KMS-11 (cell line): ENCODE measurements at regions not wholly inside any gene's neighbourhood (a gene's known extent, or its start where the extent isn't known, plus 50 kb on each side); places are given as distances from the start of the nearest gene placed in this dataset.
A peak's percentile ranks its signal among the peaks of the same experiment; 100 is the strongest.

ENCODE experiments used
- H2AFZ ChIP-seq: fragments of 200-600 bp; sonication (generic); 2 replicates; pipeline ENCODE4 v1.6.1; 2016; ENCODE audit warnings: antibody characterized with exemption, mixed run types, low read depth
- H3K27ac ChIP-seq: fragments of 200-600 bp; sonication (generic); 2 replicates; pipeline ENCODE4 v1.6.1; 2016; ENCODE audit warnings: mild to moderate bottlenecking, mixed run types
- H3K27me3 ChIP-seq: fragments of 200-600 bp; sonication (generic); 2 replicates; pipeline ENCODE4 v1.6.1; 2017; ENCODE audit warnings: mild to moderate bottlenecking, low read depth, mixed run types, moderate library complexity; ENCODE audit not compliant: insufficient read depth
- H3K36me3 ChIP-seq: fragments of 200-600 bp; sonication (generic); 2 replicates; pipeline ENCODE4 v1.6.1; 2017; ENCODE audit warnings: mild to moderate bottlenecking, mixed run types; ENCODE audit not compliant: insufficient read depth
- H3K4me1 ChIP-seq: fragments of 200-600 bp; sonication (generic); 2 replicates; pipeline ENCODE4 v1.6.1; 2016; ENCODE audit warnings: mild to moderate bottlenecking, low read depth, mixed run types; ENCODE audit not compliant: poor library complexity, severe bottlenecking
- H3K4me2 ChIP-seq: fragments of 200-600 bp; sonication (generic); 2 replicates; pipeline ENCODE4 v1.7.0; 2016; ENCODE audit warnings: mild to moderate bottlenecking, mixed run types
- H3K4me3 ChIP-seq: fragments of 200-600 bp; sonication (generic); IDR thresholded peaks from 2 replicates; pipeline ENCODE4 v1.6.1; 2017; ENCODE audit warnings: low read depth, low read length, mixed read lengths; ENCODE audit not compliant: insufficient read depth
- H3K79me2 ChIP-seq: fragments of 200-600 bp; sonication (generic); 2 replicates; pipeline ENCODE4 v1.6.1; 2016; ENCODE audit warnings: low read depth, mixed run types; ENCODE audit not compliant: insufficient read depth
- H3K9ac ChIP-seq: fragments of 200-600 bp; sonication (generic); 2 replicates; pipeline ENCODE4 v1.6.1; 2016; ENCODE audit warnings: mild to moderate bottlenecking, mixed run types
- H4K20me1 ChIP-seq: fragments of 200-600 bp; sonication (generic); 2 replicates; pipeline ENCODE4 v1.6.1; 2016; ENCODE audit warnings: mild to moderate bottlenecking, mixed run types; ENCODE audit not compliant: insufficient read depth
- TF ChIP-seq, protein P1 (sequence below): fragments of 200-600 bp; sonication (generic); conservative IDR thresholded peaks from 2 replicates; pipeline ENCODE4 v1.6.1; 2017; ENCODE audit warnings: low read depth, mild to moderate bottlenecking, antibody characterized with exemption, low read length, moderate library complexity, mixed read lengths

DNA sequence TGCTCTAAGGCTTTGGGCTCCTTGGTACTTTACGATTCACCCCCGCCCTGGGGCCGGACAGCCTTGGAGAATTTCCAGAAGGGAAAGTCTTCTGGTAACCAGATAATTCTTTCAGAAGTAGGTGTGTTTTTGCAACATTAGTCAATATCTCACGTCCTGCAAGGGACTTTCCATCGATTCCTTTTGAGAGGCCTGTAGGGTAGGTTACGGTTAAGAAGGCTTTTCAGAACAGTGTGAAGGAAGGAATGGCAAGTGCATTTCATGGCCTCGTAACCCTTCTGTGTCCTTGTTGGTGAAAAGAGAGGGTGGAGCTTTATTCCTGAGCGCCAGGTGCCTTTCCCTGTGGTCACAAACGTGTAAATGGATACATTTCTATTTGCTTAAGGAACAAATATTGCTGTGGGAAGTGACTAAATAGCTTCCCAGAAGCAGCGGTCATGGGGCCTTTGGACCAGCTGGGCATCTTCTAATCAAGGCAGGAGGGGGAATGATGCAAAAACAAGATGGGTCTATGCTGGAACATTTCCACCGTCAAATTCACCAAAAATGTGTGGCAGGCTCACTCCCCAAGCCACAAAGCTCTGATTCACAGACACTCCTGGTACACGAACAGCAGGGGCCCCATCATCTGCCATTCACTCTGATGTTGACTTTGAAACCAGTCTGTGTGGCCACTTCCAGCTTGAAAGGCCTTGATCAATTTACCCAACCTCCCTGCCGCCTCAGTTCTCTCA, 99.2 kb downstream of the ANKRD10 start:
- no peak overlapping the region for H3K4me3 ChIP-seq
- no peaks in the 10 kb centered on the region for H3K79me2 ChIP-seq
- H3K9ac ChIP-seq: no peak overlapping the region
- H3K27ac ChIP-seq: no peak overlapping the region
- TF ChIP-seq, protein P1, sequence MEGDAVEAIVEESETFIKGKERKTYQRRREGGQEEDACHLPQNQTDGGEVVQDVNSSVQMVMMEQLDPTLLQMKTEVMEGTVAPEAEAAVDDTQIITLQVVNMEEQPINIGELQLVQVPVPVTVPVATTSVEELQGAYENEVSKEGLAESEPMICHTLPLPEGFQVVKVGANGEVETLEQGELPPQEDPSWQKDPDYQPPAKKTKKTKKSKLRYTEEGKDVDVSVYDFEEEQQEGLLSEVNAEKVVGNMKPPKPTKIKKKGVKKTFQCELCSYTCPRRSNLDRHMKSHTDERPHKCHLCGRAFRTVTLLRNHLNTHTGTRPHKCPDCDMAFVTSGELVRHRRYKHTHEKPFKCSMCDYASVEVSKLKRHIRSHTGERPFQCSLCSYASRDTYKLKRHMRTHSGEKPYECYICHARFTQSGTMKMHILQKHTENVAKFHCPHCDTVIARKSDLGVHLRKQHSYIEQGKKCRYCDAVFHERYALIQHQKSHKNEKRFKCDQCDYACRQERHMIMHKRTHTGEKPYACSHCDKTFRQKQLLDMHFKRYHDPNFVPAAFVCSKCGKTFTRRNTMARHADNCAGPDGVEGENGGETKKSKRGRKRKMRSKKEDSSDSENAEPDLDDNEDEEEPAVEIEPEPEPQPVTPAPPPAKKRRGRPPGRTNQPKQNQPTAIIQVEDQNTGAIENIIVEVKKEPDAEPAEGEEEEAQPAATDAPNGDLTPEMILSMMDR: no peak
- H4K20me1 ChIP-seq: no peaks in the 10 kb centered on the region
- H3K27me3 ChIP-seq: no peaks in the 10 kb centered on the region
- H3K4me2 ChIP-seq: peak overlapping the region; percentile 17; the same call in 1 of the 2 replicates
- no peak overlapping the region for H2AFZ ChIP-seq
- no peaks in the 10 kb centered on the region for H3K36me3 ChIP-seq
- H3K4me1 ChIP-seq: peaks cover 15% of the 10 kb centered on the region

DNA sequence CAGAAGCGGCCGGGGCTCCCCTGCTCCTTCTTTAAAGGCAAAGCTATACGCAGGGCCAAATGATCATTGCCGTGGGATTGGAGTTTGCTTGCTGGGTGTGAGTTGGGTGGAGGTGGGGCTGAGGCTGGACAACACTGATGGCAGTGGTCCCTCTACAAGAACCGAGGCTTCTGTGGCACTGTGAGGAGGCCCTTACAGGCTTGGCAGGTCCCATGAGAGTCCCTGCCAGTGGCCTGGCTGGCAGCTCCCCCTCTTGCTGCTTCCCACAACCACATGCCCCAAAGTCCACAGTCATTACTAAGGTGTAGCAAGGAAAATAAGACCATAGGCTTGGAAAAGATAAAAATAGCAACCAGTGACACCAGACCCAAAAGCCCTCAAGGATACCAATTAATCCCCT, 98.4 kb downstream of the ANKRD10 start:
- no peaks in the 10 kb centered on the region for H3K79me2 ChIP-seq
- no peak overlapping the region for H3K27ac ChIP-seq
- no peak overlapping the region for H3K4me3 ChIP-seq
- H4K20me1 ChIP-seq: no peaks in the 10 kb centered on the region
- no peak overlapping the region for H2AFZ ChIP-seq
- H3K27me3 ChIP-seq: no peaks in the 10 kb centered on the region
- H3K36me3 ChIP-seq: no peaks in the 10 kb centered on the region
- TF ChIP-seq, protein P1: no peak
- peaks cover 15% of the 10 kb centered on the region for H3K4me1 ChIP-seq
- H3K9ac ChIP-seq: no peak overlapping the region
- H3K4me2 ChIP-seq: no peak overlapping the region

DNA sequence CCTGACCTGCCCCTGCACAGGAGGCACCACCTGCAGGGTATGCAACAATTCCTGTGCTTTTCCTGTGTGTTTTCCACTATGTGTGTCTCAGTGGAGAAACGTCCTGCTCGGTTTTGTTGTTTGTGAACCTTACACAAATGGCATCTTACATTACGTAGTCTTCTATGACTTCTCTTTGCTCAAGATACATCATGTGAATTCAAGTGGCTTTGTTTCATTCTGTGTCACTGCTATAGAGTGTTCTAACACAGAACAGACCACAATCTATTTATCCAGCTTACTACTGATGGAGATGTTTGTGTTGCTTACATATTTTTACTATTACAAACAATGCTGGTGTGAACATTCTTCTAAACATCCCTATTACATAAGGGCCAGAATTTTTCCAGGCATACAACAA, 97.7 kb downstream of the ANKRD10 start:
- no peak overlapping the region for H3K27ac ChIP-seq
- TF ChIP-seq, protein P1: no peak
- no peak overlapping the region for H3K4me3 ChIP-seq
- H3K4me1 ChIP-seq: peaks cover 15% of the 10 kb centered on the region
- no peak overlapping the region for H3K9ac ChIP-seq
- H2AFZ ChIP-seq: no peak overlapping the region
- no peaks in the 10 kb centered on the region for H3K27me3 ChIP-seq
- no peaks in the 10 kb centered on the region for H3K79me2 ChIP-seq
- no peaks in the 10 kb centered on the region for H3K36me3 ChIP-seq
- no peaks in the 10 kb centered on the region for H4K20me1 ChIP-seq
- no peak overlapping the region for H3K4me2 ChIP-seq

DNA sequence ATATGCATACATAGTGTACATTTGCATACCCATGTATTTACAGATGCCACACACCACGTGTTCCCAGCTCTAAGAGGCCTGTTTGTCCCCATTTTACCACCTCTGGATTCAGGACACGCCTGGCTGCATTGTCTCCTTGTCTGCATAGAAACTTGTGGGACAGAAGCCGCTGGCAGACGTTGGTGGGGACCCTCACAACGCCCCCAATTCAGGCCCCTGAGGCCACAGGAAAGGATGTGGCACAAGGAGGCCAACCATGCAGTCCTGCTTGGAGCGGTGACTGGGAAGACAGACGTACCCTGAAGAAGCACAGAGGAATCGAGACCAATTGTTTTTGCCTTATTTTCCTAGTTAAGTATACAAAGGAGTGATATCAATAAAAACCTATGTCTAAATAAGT, 96.1 kb downstream of the ANKRD10 start:
- H3K4me3 ChIP-seq: no peak overlapping the region
- TF ChIP-seq, protein P1: no peak
- H4K20me1 ChIP-seq: no peaks in the 10 kb centered on the region
- H3K9ac ChIP-seq: no peak overlapping the region
- H3K4me2 ChIP-seq: no peak overlapping the region
- H3K27ac ChIP-seq: no peak overlapping the region
- no peaks in the 10 kb centered on the region for H3K27me3 ChIP-seq
- H3K36me3 ChIP-seq: no peaks in the 10 kb centered on the region
- no peak overlapping the region for H2AFZ ChIP-seq
- H3K79me2 ChIP-seq: no peaks in the 10 kb centered on the region
- H3K4me1 ChIP-seq: peaks cover 15% of the 10 kb centered on the region
